HEK293T (cell line): ENCODE measurements at regions not wholly inside any gene's neighbourhood (a gene's known extent, or its start where the extent isn't known, plus 50 kb on each side); places are given as distances from the start of the nearest gene placed in this dataset.

Experiments used
- CTCF ChIA-PET: fragments of 350-600 bp; formaldehyde crosslinking; extraction: SDS; loops from one replicate; lab custom pipeline; 2021; ENCODE audit warnings: antibody characterized with exemption, inconsistent platforms; lab: Yijun Ruan, JAX
- POLR2A ChIA-PET: fragments of 350-600 bp; formaldehyde crosslinking; extraction: SDS; loops from one replicate; lab custom pipeline; 2020; ENCODE audit warnings: antibody characterized with exemption, inconsistent platforms; lab: Yijun Ruan, JAX
- DNase-seq: peaks from one replicate; pipeline ENCODE4 v3.0.0; 2012; ENCODE audit warnings: mixed read lengths; ENCODE audit errors: extremely low spot score
- ARNT ChIP-seq: fragments of 450-650 bp; IDR thresholded peaks from 2 replicates; pipeline ENCODE4 v1.6.1; 2017; ENCODE audit warnings: mild to moderate bottlenecking
- BHLHE40 ChIP-seq: fragments of 450-650 bp; IDR thresholded peaks from 2 replicates; pipeline ENCODE4 v1.6.1; 2016; ENCODE audit warnings: mild to moderate bottlenecking, moderate library complexity, borderline replicate concordance
- CTBP1 ChIP-seq: fragments of 450-650 bp; IDR thresholded peaks from 2 replicates; pipeline ENCODE4 v1.6.1; 2016; ENCODE audit warnings: borderline replicate concordance
- ELF4 ChIP-seq: fragments of 450-650 bp; IDR thresholded peaks from 2 replicates; pipeline ENCODE4 v1.6.1; 2017; ENCODE audit warnings: antibody characterized with exemption
- FOXA1 ChIP-seq: fragments of 450-650 bp; IDR thresholded peaks from 2 replicates; pipeline ENCODE4 v1.6.1; 2016; ENCODE audit warnings: mild to moderate bottlenecking
- FOXK2 ChIP-seq: fragments of 450-650 bp; IDR thresholded peaks from 2 replicates; pipeline ENCODE4 v1.6.1; 2016; ENCODE audit warnings: mild to moderate bottlenecking
- FOXM1 ChIP-seq: fragments of 450-650 bp; IDR thresholded peaks from 2 replicates; pipeline ENCODE4 v1.6.1; 2017; ENCODE audit warnings: mild to moderate bottlenecking, borderline replicate concordance
- HDGF ChIP-seq: fragments of 450-650 bp; IDR thresholded peaks from 2 replicates; pipeline ENCODE4 v1.6.1; 2017; ENCODE audit warnings: antibody characterized with exemption, borderline replicate concordance
- L3MBTL2 ChIP-seq: fragments of 450-650 bp; conservative IDR thresholded peaks from 2 replicates; pipeline ENCODE4 v1.6.1; 2016; ENCODE audit warnings: mild to moderate bottlenecking
- LEF1 ChIP-seq: fragments of 450-650 bp; IDR thresholded peaks from 2 replicates; pipeline ENCODE4 v1.6.1; 2017; ENCODE audit warnings: mild to moderate bottlenecking, borderline replicate concordance
- NFRKB ChIP-seq: fragments of 450-650 bp; IDR thresholded peaks from 2 replicates; pipeline ENCODE4 v1.6.1; 2016; ENCODE audit warnings: mild to moderate bottlenecking, moderate library complexity
- PKNOX1 ChIP-seq: fragments of 450-650 bp; IDR thresholded peaks from 2 replicates; pipeline ENCODE4 v1.6.1; 2016
- SP1 ChIP-seq: fragments of 450-650 bp; IDR thresholded peaks from 2 replicates; pipeline ENCODE4 v1.6.1; 2017
- SUZ12 ChIP-seq: fragments of 450-650 bp; IDR thresholded peaks from 2 replicates; pipeline ENCODE4 v1.6.1; 2016; ENCODE audit warnings: mild to moderate bottlenecking
- TARDBP ChIP-seq: fragments of 450-650 bp; IDR thresholded peaks from 2 replicates; pipeline ENCODE4 v1.6.1; 2016
- ZNF384 ChIP-seq: fragments of 450-650 bp; IDR thresholded peaks from 2 replicates; pipeline ENCODE4 v1.6.1; 2016

GRCh38 chr16:51562891-51563290 is 411.8 kb upstream of the SALL1 start:
- CTCF ChIA-PET, result no interaction called here
- no peak for TF ChIP-seq FOXA1
- no peak for TF ChIP-seq FOXM1
- no peak for TF ChIP-seq PKNOX1
- TF ChIP-seq FOXK2, result no peak
- TF ChIP-seq SUZ12, result no peak
- no peak for TF ChIP-seq ZNF384
- TF ChIP-seq LEF1, result no peak
- no peak for TF ChIP-seq NFRKB
- no peak for TF ChIP-seq ARNT
- TF ChIP-seq SP1, result no peak
- no peak for TF ChIP-seq L3MBTL2
- TF ChIP-seq CTBP1, result no peak
- TF ChIP-seq BHLHE40, result no peak
- no peak for TF ChIP-seq HDGF
- TF ChIP-seq TARDBP, result no peak
- no peak for TF ChIP-seq ELF4
- DNase-seq, result no peak
- POLR2A ChIA-PET, result no interaction called here

GRCh38 chr16:51559901-51560300 is 408.8 kb upstream of the SALL1 start:
- TF ChIP-seq TARDBP (no peak), L3MBTL2 (no peak), ELF4 (no peak), BHLHE40 (no peak), SUZ12 (no peak), SP1 (no peak), ZNF384 (no peak), ARNT (no peak), LEF1 (no peak)
- ChIA-PET CTCF (no interaction called here), POLR2A (no interaction called here)
- DNase-seq, result no peak

- TF ChIP-seq FOXK2 (no peak), NFRKB (no peak), ARNT (no peak), BHLHE40 (no peak)
- no peak for DNase-seq
- POLR2A ChIA-PET, result interaction anchor here (1.1 kb wide), 1 partner anchor 13 kb away, joined by 6 read pairs; no protein-coding TSS in a partner anchor
- CTCF ChIA-PET, result no interaction called here
Measured at GRCh38 chr16:51557670-51558069, 406.6 kb upstream of the SALL1 start.

GRCh38 chr16:51556694-51557340 is 405.7 kb upstream of the SALL1 start:
- ChIA-PET CTCF (interaction anchor here (0.5 kb wide), 1 partner anchor 207 kb away, joined by 3 read pairs; no protein-coding TSS in a partner anchor), POLR2A (interaction anchor here (1.1 to 2.5 kb wide), 2 partner anchors 12 to 405 kb away, joined by 6 to 10 read pairs; no protein-coding TSS in a partner anchor)
- DNase-seq, result peak; percentile 53
- TF ChIP-seq ARNT (peak; percentile 97), SUZ12 (no peak), CTBP1 (no peak), LEF1 (no peak), HDGF (no peak), L3MBTL2 (peak; percentile 35; the same call in 1 of the 2 replicates)

GRCh38 chr16:51553910-51554309 is 402.8 kb upstream of the SALL1 start:
- ChIA-PET POLR2A (no interaction called here), CTCF (no interaction called here)
- no peak for DNase-seq
- TF ChIP-seq FOXK2 (no peak), FOXM1 (no peak), BHLHE40 (no peak), L3MBTL2 (no peak), SP1 (no peak), FOXA1 (no peak), TARDBP (no peak), LEF1 (no peak), ELF4 (no peak), HDGF (no peak), ZNF384 (no peak), ARNT (no peak), NFRKB (no peak), CTBP1 (no peak)

- ChIA-PET CTCF (interaction anchor here (0.5 kb wide), 1 partner anchor 50 kb away, joined by 3 read pairs; no protein-coding TSS in a partner anchor), POLR2A (no interaction called here)
- DNase-seq, result no peak
- no peak for TF ChIP-seq L3MBTL2
- no peak for TF ChIP-seq PKNOX1
- TF ChIP-seq SP1, result no peak
Measured at GRCh38 chr16:51553314-51553713, 402.2 kb upstream of the SALL1 start.

GRCh38 chr16:51550800-51551347 is 399.8 kb upstream of the SALL1 start:
- CTCF ChIA-PET, result no interaction called here
- POLR2A ChIA-PET, result no interaction called here
- DNase-seq, result no peak
- TF ChIP-seq BHLHE40 (no peak), FOXM1 (no peak), HDGF (no peak), NFRKB (no peak), PKNOX1 (no peak), LEF1 (no peak), ZNF384 (no peak), SUZ12 (no peak)
